Left lung (tissue), 4 donors: ENCODE measurements at regions not wholly inside any gene's neighbourhood (a gene's known extent, or its start where the extent isn't known, plus 50 kb on each side); places are given as distances from the start of the nearest gene placed in this dataset.

Source experiments
- ATAC-seq: fragments of 200-7000 bp; cut with Tn5 transposase; one replicate; pipeline ENCODE4 v1.9.1; 2020; ENCODE audit warnings: moderate library complexity
- DNase-seq, 4 donors: peaks; one replicate each; pipeline ENCODE4 v3.0.0-alpha.2; 2013 to 2020
- H3K27ac ChIP-seq, 2 donors: fragments of 200-600 bp; sonication (generic) in 1 of 2; one replicate each; pipeline versions ENCODE4 v1.5.0 to v1.8.0; 2020 to 2021
- H3K27me3 ChIP-seq, 2 donors: fragments of 200-600 bp; sonication (generic) in 1 of 2; one replicate each; pipeline versions ENCODE4 v1.5.0 to v1.8.0; 2020 to 2021
- H3K36me3 ChIP-seq, 2 donors: fragments of 200-600 bp; sonication (generic) in 1 of 2; one replicate each; pipeline versions ENCODE4 v1.5.0 to v1.8.0; 2020 to 2021
- H3K4me1 ChIP-seq, 2 donors: fragments of 200-600 bp; one replicate each; pipeline ENCODE4 v1.8.0; 2021
- H3K4me3 ChIP-seq, 2 donors: fragments of 200-600 bp; sonication (generic) in 1 of 2; one replicate each; pipeline versions ENCODE4 v1.5.0 to v1.8.0; 2020 to 2021; ENCODE audit warnings: mild to moderate bottlenecking in 1 of 2
- H3K9me3 ChIP-seq, 2 donors: fragments of 200-600 bp; sonication (generic) in 1 of 2; one replicate each; pipeline versions ENCODE4 v1.5.0 to v1.8.0; 2020 to 2021
- intact Hi-C, 2 donors: fragments of 100-400 bp; cut with DNase I; formaldehyde crosslinking; loops; one replicate each; pipeline versions ENCODE4 v1.11.2 to v1.14.2; 2022
- TF ChIP-seq, protein P1 (sequence below), 2 donors: fragments of 200-600 bp; sonication (generic) in 1 of 2; IDR thresholded peaks; one replicate each; pipeline versions ENCODE4 v1.5.0 to v1.8.0; 2021; ENCODE audit warnings: antibody characterized with exemption in 2 of 2
- donor health status: DM: no; HTN: yes; CAD: no.
- donor health status: DM: no; HTN: no; CAD: no.

- DNase-seq = no peak
- peak; percentile 65 for ATAC-seq
- intact Hi-C loops = no loop called here
- Histone ChIP-seq H3K4me1 (peaks cover 0 to 3% of the 10 kb centered on the region in 2 donors), H3K27me3 (no peaks in the 10 kb centered on the region), H3K9me3 (no peaks in the 10 kb centered on the region), H3K36me3 (no peaks in the 10 kb centered on the region), H3K4me3 (no peak overlapping the region), H3K27ac (no peak overlapping the region)
- TF ChIP-seq, protein P1, sequence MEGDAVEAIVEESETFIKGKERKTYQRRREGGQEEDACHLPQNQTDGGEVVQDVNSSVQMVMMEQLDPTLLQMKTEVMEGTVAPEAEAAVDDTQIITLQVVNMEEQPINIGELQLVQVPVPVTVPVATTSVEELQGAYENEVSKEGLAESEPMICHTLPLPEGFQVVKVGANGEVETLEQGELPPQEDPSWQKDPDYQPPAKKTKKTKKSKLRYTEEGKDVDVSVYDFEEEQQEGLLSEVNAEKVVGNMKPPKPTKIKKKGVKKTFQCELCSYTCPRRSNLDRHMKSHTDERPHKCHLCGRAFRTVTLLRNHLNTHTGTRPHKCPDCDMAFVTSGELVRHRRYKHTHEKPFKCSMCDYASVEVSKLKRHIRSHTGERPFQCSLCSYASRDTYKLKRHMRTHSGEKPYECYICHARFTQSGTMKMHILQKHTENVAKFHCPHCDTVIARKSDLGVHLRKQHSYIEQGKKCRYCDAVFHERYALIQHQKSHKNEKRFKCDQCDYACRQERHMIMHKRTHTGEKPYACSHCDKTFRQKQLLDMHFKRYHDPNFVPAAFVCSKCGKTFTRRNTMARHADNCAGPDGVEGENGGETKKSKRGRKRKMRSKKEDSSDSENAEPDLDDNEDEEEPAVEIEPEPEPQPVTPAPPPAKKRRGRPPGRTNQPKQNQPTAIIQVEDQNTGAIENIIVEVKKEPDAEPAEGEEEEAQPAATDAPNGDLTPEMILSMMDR (IDR thresholded peaks at IDR 0.05) = no peak
These were observed 211.3 kb upstream of the PRR16 start for GRCh38 chr5:120252839-120253238.

GRCh38 chr5:120254385-120254784 is 209.7 kb upstream of the PRR16 start:
- ATAC-seq (no peak), DNase-seq (no peak)
- intact Hi-C loops = no loop called here

GRCh38 chr5:120255214-120255613 is 208.9 kb upstream of the PRR16 start:
- H3K9me3 ChIP-seq = no peaks in the 10 kb centered on the region
- no peak for DNase-seq
- intact Hi-C loops = no loop called here
- no peak overlapping the region for H3K27ac ChIP-seq
- H3K27me3 ChIP-seq = no peaks in the 10 kb centered on the region
- ATAC-seq = no peak
- no peak overlapping the region for H3K4me3 ChIP-seq
- peaks cover 0 to 12% of the 10 kb centered on the region in 2 donors for H3K4me1 ChIP-seq
- H3K36me3 ChIP-seq = no peaks in the 10 kb centered on the region
- TF ChIP-seq, protein P1 (IDR thresholded peaks at IDR 0.05) = no peak

More at GRCh38 chr5:120254385-120254784, 209.7 kb upstream of the PRR16 start:
- Histone ChIP-seq H3K9me3 (no peaks in the 10 kb centered on the region), H3K36me3 (no peaks in the 10 kb centered on the region), H3K27me3 (no peaks in the 10 kb centered on the region), H3K4me3 (no peak overlapping the region), H3K27ac (no peak overlapping the region), H3K4me1 (peaks cover 0 to 12% of the 10 kb centered on the region in 2 donors)
- TF ChIP-seq, protein P1 (IDR thresholded peaks at IDR 0.05) = no peak

DNA sequence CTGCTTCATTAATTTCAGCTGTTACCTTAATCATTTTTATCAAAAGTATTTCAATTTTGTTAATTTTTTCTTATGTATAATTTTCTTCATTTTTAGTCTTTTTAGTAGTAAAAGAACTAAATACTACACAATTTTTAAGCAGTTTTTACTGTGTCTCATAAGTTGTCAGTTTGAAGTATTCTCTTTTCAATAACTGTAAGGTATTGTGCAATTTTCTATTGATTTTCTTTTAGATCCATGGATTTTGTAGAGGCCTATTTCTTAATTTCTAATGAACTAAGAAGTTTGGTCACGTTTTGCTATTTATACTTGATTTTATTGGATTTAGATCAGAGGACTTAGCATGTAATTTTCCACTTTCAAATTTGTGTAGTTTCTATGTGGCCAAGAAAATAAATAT is 207.7 kb upstream of the PRR16 start:
- Histone ChIP-seq H3K4me1 (peaks cover 0 to 12% of the 10 kb centered on the region in 2 donors), H3K4me3 (no peak overlapping the region), H3K27me3 (no peaks in the 10 kb centered on the region), H3K36me3 (no peaks in the 10 kb centered on the region), H3K9me3 (no peaks in the 10 kb centered on the region), H3K27ac (no peak overlapping the region)
- intact Hi-C loops = no loop called here
- ATAC-seq = no peak
- no peak for DNase-seq
- TF ChIP-seq, protein P1 (IDR thresholded peaks at IDR 0.05) = no peak

DNA sequence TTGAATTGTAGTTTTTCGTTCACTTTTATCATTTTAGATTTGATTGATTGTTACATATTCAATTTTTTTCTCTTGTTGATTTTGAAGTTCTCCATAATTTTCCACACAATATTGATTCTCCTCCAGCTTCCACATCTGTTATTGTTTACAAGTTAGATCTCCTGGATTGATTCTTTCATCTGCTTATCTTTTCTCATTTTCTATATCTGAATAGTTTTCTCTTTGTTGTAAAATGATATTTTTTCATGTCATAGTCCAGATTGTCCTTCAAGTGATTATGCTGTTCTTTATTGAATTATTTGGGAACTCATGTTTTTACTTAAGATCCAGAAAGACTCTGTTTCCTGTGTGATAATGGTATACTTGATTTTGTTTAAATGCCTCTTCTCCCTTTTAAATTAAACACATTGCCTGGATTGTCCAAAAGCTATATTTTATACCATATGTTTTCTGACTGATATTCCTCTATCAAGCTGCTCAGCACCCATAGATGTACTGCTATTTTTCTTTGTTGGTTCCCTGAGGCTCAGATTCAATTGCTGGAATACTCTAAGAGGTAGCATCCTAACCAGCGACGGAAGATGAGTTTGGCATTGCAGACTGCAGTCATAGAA is 206.6 kb upstream of the PRR16 start:
- no peaks in the 10 kb centered on the region for H3K27me3 ChIP-seq
- H3K36me3 ChIP-seq = no peaks in the 10 kb centered on the region
- H3K9me3 ChIP-seq = no peaks in the 10 kb centered on the region
- intact Hi-C loops = no loop called here
- H3K4me3 ChIP-seq = no peak overlapping the region
- H3K4me1 ChIP-seq = peaks cover 0 to 12% of the 10 kb centered on the region in 2 donors
- H3K27ac ChIP-seq = peak overlapping the region in 1 of 2 donors; percentile 50
- no peak for DNase-seq
- TF ChIP-seq, protein P1 (IDR thresholded peaks at IDR 0.05) = no peak
- no peak for ATAC-seq
